H1 (cell line): ENCODE measurements at regions not wholly inside any gene's neighbourhood (a gene's known extent, or its start where the extent isn't known, plus 50 kb on each side); places are given as distances from the start of the nearest gene placed in this dataset.

Experiments
- CTCF ChIA-PET: fragments of 300-600 bp; sonication (Branson Sonifier 250); formaldehyde crosslinking; loops from one replicate; lab custom pipeline; 2021; ENCODE audit not compliant: partially characterized antibody; lab: Charles Lee
- POLR2A ChIA-PET: fragments of 300-600 bp; sonication (Branson Sonifier 250); formaldehyde crosslinking; loops from one replicate; lab custom pipeline; 2021; ENCODE audit warnings: inconsistent platforms; ENCODE audit not compliant: partially characterized antibody; lab: Charles Lee
- DNase-seq, 2 experiments: peaks; one replicate each; pipeline versions ENCODE4 v3.0.0 to v3.0.0-alpha.2; 2010 to 2022; ENCODE audit warnings: low spot score in 2 of 2, low read depth in 1 of 2, mixed read lengths in 1 of 2
- FAIRE-seq: peaks from 2 replicates; lab custom pipeline; 2011; peaks lifted over from hg19 to GRCh38; lab: Jason Lieb, UNC
- H2AFZ ChIP-seq: 2 replicates; pipeline ENCODE4 v1.8.1; 2012; ENCODE audit warnings: low read length, inconsistent platforms
- H2AK5ac ChIP-seq: 2 replicates; pipeline ENCODE4 v1.6.1; 2013; ENCODE audit warnings: low read depth, low read length
- H2BK120ac ChIP-seq: replicated peaks from 2 replicates; pipeline ENCODE3; 2013; ENCODE audit warnings: low read depth, low read length, inconsistent platforms
- H2BK12ac ChIP-seq: 2 replicates; pipeline ENCODE4 v1.6.1; 2013; ENCODE audit warnings: low read depth, low read length
- H2BK15ac ChIP-seq: 2 replicates; pipeline ENCODE4 v1.6.1; 2013; ENCODE audit warnings: low read length
- H2BK20ac ChIP-seq: 2 replicates; pipeline ENCODE4 v1.6.1; 2013; ENCODE audit warnings: low read length
- H2BK5ac ChIP-seq: 2 replicates; pipeline ENCODE4 v1.6.1; 2013; ENCODE audit warnings: low read depth, low read length
- H3K14ac ChIP-seq: 2 replicates; pipeline ENCODE4 v1.6.1; 2013; ENCODE audit warnings: inconsistent platforms; ENCODE audit not compliant: insufficient read length
- H3K18ac ChIP-seq: 2 replicates; pipeline ENCODE4 v1.6.1; 2013; ENCODE audit warnings: low read length; ENCODE audit errors: extremely low read depth
- H3K23ac ChIP-seq: 2 replicates; pipeline ENCODE4 v1.6.1; 2013; ENCODE audit warnings: inconsistent platforms; ENCODE audit not compliant: insufficient read length
- H3K23me2 ChIP-seq: 2 replicates; pipeline ENCODE4 v1.6.1; 2013; ENCODE audit warnings: low read depth, low read length
- H3K27ac ChIP-seq: 2 replicates; pipeline ENCODE4 v1.6.1; 2011; ENCODE audit warnings: low read depth, low read length, inconsistent platforms
- H3K27me3 ChIP-seq, 4 experiments: replicated peaks in 1 of 4; 1 replicate in 1 of 4; 2 replicates in 3 of 4; pipeline versions ENCODE4 v1.6.1 to v1.8.1; 2011 to 2013; ENCODE audit warnings: low read length in 3 of 4, mild to moderate bottlenecking in 3 of 4, inconsistent platforms in 2 of 4, mixed read lengths in 2 of 4, moderate library complexity in 1 of 4; ENCODE audit not compliant: control insufficient read depth in 3 of 4, insufficient read depth in 3 of 4; ENCODE audit errors: extremely low read depth in 1 of 4
- H3K36me3 ChIP-seq, 4 experiments: 2 replicates each; pipeline versions ENCODE4 v1.6.1 to v1.8.1; 2011 to 2013; ENCODE audit warnings: mild to moderate bottlenecking in 4 of 4, low read length in 3 of 4, moderate library complexity in 2 of 4, control low read depth in 1 of 4, inconsistent platforms in 1 of 4; ENCODE audit not compliant: insufficient read depth in 4 of 4, control insufficient read depth in 2 of 4
- H3K4ac ChIP-seq: replicated peaks from 2 replicates; pipeline ENCODE3; 2013; ENCODE audit warnings: low read length, low read depth, mixed read lengths, inconsistent platforms; ENCODE audit not compliant: insufficient read length
- H3K4me1 ChIP-seq, 4 experiments: replicated peaks in 1 of 4; 1 replicate in 1 of 4; 2 replicates in 3 of 4; pipeline versions ENCODE4 v1.6.1 to v1.8.1; 2011 to 2013; ENCODE audit warnings: low read length in 3 of 4, inconsistent platforms in 2 of 4, mixed read lengths in 1 of 4; ENCODE audit not compliant: insufficient read depth in 4 of 4, control insufficient read depth in 3 of 4
- H3K4me2 ChIP-seq, 2 experiments: 2 replicates each; pipeline versions ENCODE4 v1.6.1 to v1.8.1; 2011 to 2013; ENCODE audit warnings: low read depth in 2 of 2, low read length in 2 of 2, control low read depth in 1 of 2, inconsistent platforms in 1 of 2, mild to moderate bottlenecking in 1 of 2; ENCODE audit not compliant: insufficient read depth in 1 of 2
- H3K4me3 ChIP-seq, 4 experiments: fragments of 200-600, 300-600 bp in 1 of 4; sonication (generic), shearing (Covaris generic), sonication (Bioruptor Twin) in 1 of 4; 2 replicates each; pipeline versions ENCODE4 v1.5.1 to v1.8.1; 2011 to 2016; ENCODE audit warnings: low read length in 4 of 4, low read depth in 3 of 4, control low read depth in 2 of 4, inconsistent platforms in 2 of 4, mild to moderate bottlenecking in 2 of 4, mixed read lengths in 1 of 4, moderate library complexity in 1 of 4; ENCODE audit not compliant: insufficient read depth in 2 of 4; ENCODE audit errors: extremely low read depth in 1 of 4
- H3K56ac ChIP-seq: replicated peaks from 2 replicates; pipeline ENCODE3; 2013; ENCODE audit warnings: low read depth, mild to moderate bottlenecking, mixed read lengths, low read length, inconsistent platforms; ENCODE audit not compliant: insufficient read length
- H3K79me1 ChIP-seq: 2 replicates; pipeline ENCODE4 v1.6.1; 2013; ENCODE audit warnings: low read depth, low read length, control low read depth
- H3K79me2 ChIP-seq, 2 experiments: 2 replicates each; pipeline versions ENCODE4 v1.6.1 to v1.8.1; 2012 to 2013; ENCODE audit warnings: low read length in 2 of 2, mild to moderate bottlenecking in 2 of 2, inconsistent platforms in 1 of 2; ENCODE audit not compliant: insufficient read depth in 2 of 2, control insufficient read depth in 1 of 2
- H3K9ac ChIP-seq, 4 experiments: replicated peaks in 1 of 4; 1 replicate in 1 of 4; 2 replicates in 3 of 4; pipeline versions ENCODE4 v1.6.1 to v1.8.1; 2011 to 2013; ENCODE audit warnings: low read depth in 3 of 4, low read length in 3 of 4, control low read depth in 2 of 4, mild to moderate bottlenecking in 2 of 4, moderate library complexity in 2 of 4, inconsistent platforms in 1 of 4; ENCODE audit errors: extremely low read depth in 1 of 4
- H3K9me3 ChIP-seq, 2 experiments: 2 replicates each; pipeline versions ENCODE4 v1.6.1 to v1.8.1; 2012 to 2013; ENCODE audit warnings: mild to moderate bottlenecking in 2 of 2, moderate library complexity in 2 of 2, control low read depth in 1 of 2, inconsistent platforms in 1 of 2, low read depth in 1 of 2, low read length in 1 of 2, mixed read lengths in 1 of 2; ENCODE audit not compliant: insufficient read depth in 2 of 2
- H4K20me1 ChIP-seq, 2 experiments: replicated peaks in 1 of 2; 2 replicates each; pipeline versions ENCODE3 to v1.8.1; 2011 to 2013; ENCODE audit warnings: inconsistent platforms in 2 of 2, low read length in 2 of 2, mild to moderate bottlenecking in 1 of 2; ENCODE audit not compliant: insufficient read depth in 2 of 2, control insufficient read depth in 1 of 2
- H4K5ac ChIP-seq: 2 replicates; pipeline ENCODE4 v1.6.1; 2013; ENCODE audit warnings: low read length, low read depth, mixed read lengths, inconsistent platforms; ENCODE audit not compliant: insufficient read length
- H4K8ac ChIP-seq: 2 replicates; pipeline ENCODE4 v1.8.0; 2013; ENCODE audit warnings: mild to moderate bottlenecking, moderate library complexity, low read length, inconsistent platforms; ENCODE audit not compliant: insufficient read depth; ENCODE audit errors: extremely low read depth
- H4K91ac ChIP-seq: replicated peaks from 2 replicates; pipeline ENCODE3; 2013; ENCODE audit warnings: low read length, mixed read lengths, inconsistent platforms; ENCODE audit not compliant: insufficient read length
- BCL11A ChIP-seq, 2 experiments: IDR thresholded peaks; one replicate each; pipeline ENCODE4 v1.6.1; 2011; ENCODE audit warnings: low read depth in 2 of 2, low read length in 2 of 2, mild to moderate bottlenecking in 2 of 2
- BRCA1 ChIP-seq: IDR thresholded peaks from 2 replicates; pipeline ENCODE4 v1.6.1; 2012; ENCODE audit warnings: low read depth, low read length, improper control_type of control experiment
- EP300 ChIP-seq, 2 experiments: IDR thresholded peaks; 1 replicate in 1 of 2; 2 replicates in 1 of 2; pipeline ENCODE4 v1.6.1; 2011 to 2012; ENCODE audit warnings: low read depth in 2 of 2, low read length in 2 of 2, mild to moderate bottlenecking in 2 of 2, borderline replicate concordance in 1 of 2, inconsistent platforms in 1 of 2, moderate library complexity in 1 of 2
- EZH2 ChIP-seq: fragments of 200-600 bp; sonication (generic); IDR thresholded peaks from 2 replicates; pipeline ENCODE4 v1.7.1; 2012; ENCODE audit warnings: low read depth, mild to moderate bottlenecking, moderate library complexity, low read length, inconsistent platforms; ENCODE audit not compliant: severe bottlenecking
- KDM1A ChIP-seq: fragments of 200-600, 300-600 bp; sonication (generic); IDR thresholded peaks from 2 replicates; pipeline ENCODE4 v1.7.1; 2016; ENCODE audit warnings: mild to moderate bottlenecking, low read length, borderline replicate concordance
- KDM4A ChIP-seq: IDR thresholded peaks from one replicate; pipeline ENCODE4 v1.7.1; 2012; ENCODE audit warnings: low read depth, mild to moderate bottlenecking, moderate library complexity, low read length, inconsistent platforms; ENCODE audit not compliant: severe bottlenecking
- MAX ChIP-seq: IDR thresholded peaks from 2 replicates; pipeline ENCODE4 v1.6.1; 2012; ENCODE audit warnings: inconsistent platforms
- PHF8 ChIP-seq: fragments of 200-600 bp; sonication (generic); conservative IDR thresholded peaks from 2 replicates; pipeline ENCODE4 v1.7.1; 2012; ENCODE audit warnings: low read depth, mild to moderate bottlenecking, inconsistent platforms, low read length, moderate library complexity
- RXRA ChIP-seq: IDR thresholded peaks from 2 replicates; pipeline ENCODE4 v1.6.1; 2011; ENCODE audit warnings: low read depth, mild to moderate bottlenecking, low read length, moderate library complexity; ENCODE audit not compliant: insufficient read depth
- SIN3A ChIP-seq, 2 experiments: IDR thresholded peaks in 1 of 2; conservative IDR thresholded peaks in 1 of 2; 2 replicates each; pipeline ENCODE4 v1.6.1; 2011 to 2012; ENCODE audit warnings: low read length in 2 of 2, improper control_type of control experiment in 1 of 2, low read depth in 1 of 2, mild to moderate bottlenecking in 1 of 2
- SP4 ChIP-seq: IDR thresholded peaks from 2 replicates; pipeline ENCODE4 v1.6.1; 2012; ENCODE audit warnings: low read length, inconsistent platforms
- TAF7 ChIP-seq: optimal IDR thresholded peaks from 2 replicates; pipeline ENCODE3; 2011; ENCODE audit warnings: low read depth, mild to moderate bottlenecking, inconsistent platforms, low read length, moderate library complexity, borderline replicate concordance
- TBP ChIP-seq: IDR thresholded peaks from 2 replicates; pipeline ENCODE4 v1.6.1; 2011; ENCODE audit warnings: low read depth, low read length, improper control_type of control experiment
- ZNF274 ChIP-seq: IDR thresholded peaks from 2 replicates; pipeline ENCODE4 v1.7.0; 2012; ENCODE audit warnings: low read length, borderline replicate concordance; ENCODE audit errors: extremely low read depth
- WGBS, 2 experiments: shearing (Covaris generic) in 1 of 2; methylation state at CpG; one replicate each; pipeline versions ENCODE4 v1.1.6 to v1.1.7; 2013 to 2015; ENCODE audit warnings: low lambda C conversion rate in 2 of 2, mixed read lengths in 2 of 2, inconsistent platforms in 1 of 2, low coverage in 1 of 2, missing lambda C conversion rate in 1 of 2; ENCODE audit not compliant: insufficient replicate concordance in 2 of 2, insufficient coverage in 1 of 2, insufficient read length in 1 of 2; ENCODE audit errors: extremely low coverage in 1 of 2, missing lambda C conversion rate in 1 of 2; 5-methylcytosine and 5-hydroxymethylcytosine counted together

- Histone ChIP-seq H2AK5ac (no peak overlapping the region), H3K9me3 (no peaks in the 10 kb centered on the region), H2BK15ac (no peak overlapping the region), H3K79me2 (no peaks in the 10 kb centered on the region), H3K4me2 (no peak overlapping the region), H3K79me1 (no peaks in the 10 kb centered on the region), H4K91ac (no peak overlapping the region), H2BK12ac (no peak overlapping the region), H2AFZ (no peak overlapping the region), H3K9ac (no peak overlapping the region), H2BK5ac (no peak overlapping the region), H3K14ac (no peak overlapping the region), H3K4me1 (no peaks in the 10 kb centered on the region), H3K18ac (no peak overlapping the region), H3K4ac (no peak overlapping the region), H4K8ac (no peak overlapping the region), H3K23ac (no peak overlapping the region), H2BK20ac (no peak overlapping the region), H3K4me3 (no peak overlapping the region), H4K20me1 (no peaks in the 10 kb centered on the region), H3K27ac (no peak overlapping the region), H3K56ac (no peak overlapping the region), H4K5ac (no peak overlapping the region), H3K23me2 (no peaks in the 10 kb centered on the region), H3K36me3 (no peaks in the 10 kb centered on the region), H2BK120ac (no peak overlapping the region), H3K27me3 (no peaks in the 10 kb centered on the region)
- POLR2A ChIA-PET: no interaction called here
- FAIRE-seq (no peak), DNase-seq (no peak)
- WGBS, 2 experiments: 91% methylated on average over 5 of the region's 5 CpGs; no CpG with 5 or more reads in 1 of the 2 experiments
- CTCF ChIA-PET: interaction anchor here (0.9 to 5.5 kb wide), 3 partner anchors 30 to 662 kb away, joined by 3 to 33 read pairs (median 3); no protein-coding TSS in a partner anchor
- TF ChIP-seq EP300 (IDR thresholded peaks at IDR 0.05; ENCODE audit: borderline replicate concordance in 1 of 2, low read depth in 2 of 2, low read length in 2 of 2): no peak
- no peak for TF ChIP-seq EZH2
- no peak for TF ChIP-seq SIN3A (conservative IDR thresholded peaks at IDR 0.05 in 1 of 2, IDR thresholded peaks at IDR 0.05 in 1 of 2; ENCODE audit: low read depth in 1 of 2, low read length in 2 of 2)
- TF ChIP-seq TBP: no peak
- TF ChIP-seq ZNF274: no peak
- TF ChIP-seq MAX: no peak
- no peak for TF ChIP-seq KDM4A
- no peak for TF ChIP-seq KDM1A
- no peak for TF ChIP-seq BRCA1
- no peak for TF ChIP-seq BCL11A (IDR thresholded peaks at IDR 0.05; ENCODE audit: low read depth in 2 of 2, low read length in 2 of 2)
- no peak for TF ChIP-seq SP4
- no peak for TF ChIP-seq RXRA
- no peak for TF ChIP-seq PHF8
- no peak for TF ChIP-seq TAF7
Measured at GRCh38 chr1:185565302-185565701, 168.9 kb upstream of the HMCN1 start.
